Skeletal muscle cell (primary cell): ENCODE measurements at regions not wholly inside any gene's neighbourhood (a gene's known extent, or its start where the extent isn't known, plus 50 kb on each side); places are given as distances from the start of the nearest gene placed in this dataset.

Experiments
- DNase-seq: peaks from one replicate; pipeline ENCODE4 v3.0.0-alpha.2; 2010; ENCODE audit warnings: low read depth
- H3K4me3 ChIP-seq: 2 replicates; pipeline ENCODE4 v1.5.1; 2011; ENCODE audit warnings: low read depth, mild to moderate bottlenecking, control low read depth, low read length, moderate library complexity

DNA sequence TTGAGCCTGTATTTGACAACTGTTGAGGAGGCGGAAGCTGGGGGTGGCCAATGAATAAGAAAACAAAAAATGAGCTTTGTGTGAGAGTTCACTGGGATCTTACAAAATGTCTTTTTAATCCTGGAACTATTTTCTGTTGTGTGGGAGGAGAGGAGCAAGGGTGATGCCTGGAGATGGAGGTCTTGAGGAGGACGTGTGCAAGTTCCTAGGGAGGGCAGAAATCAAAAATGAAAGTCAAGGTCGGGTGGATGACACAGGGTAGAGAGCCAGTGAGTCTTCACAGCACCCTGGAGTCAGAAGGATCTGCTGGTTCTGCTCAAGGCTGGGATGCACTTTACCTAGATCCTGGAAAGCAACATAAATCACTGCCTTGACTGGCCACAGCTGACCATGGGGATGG is 180.3 kb upstream of the PKDCC start:
- DNase-seq: no peak
- no peak overlapping the region for H3K4me3 ChIP-seq

DNA sequence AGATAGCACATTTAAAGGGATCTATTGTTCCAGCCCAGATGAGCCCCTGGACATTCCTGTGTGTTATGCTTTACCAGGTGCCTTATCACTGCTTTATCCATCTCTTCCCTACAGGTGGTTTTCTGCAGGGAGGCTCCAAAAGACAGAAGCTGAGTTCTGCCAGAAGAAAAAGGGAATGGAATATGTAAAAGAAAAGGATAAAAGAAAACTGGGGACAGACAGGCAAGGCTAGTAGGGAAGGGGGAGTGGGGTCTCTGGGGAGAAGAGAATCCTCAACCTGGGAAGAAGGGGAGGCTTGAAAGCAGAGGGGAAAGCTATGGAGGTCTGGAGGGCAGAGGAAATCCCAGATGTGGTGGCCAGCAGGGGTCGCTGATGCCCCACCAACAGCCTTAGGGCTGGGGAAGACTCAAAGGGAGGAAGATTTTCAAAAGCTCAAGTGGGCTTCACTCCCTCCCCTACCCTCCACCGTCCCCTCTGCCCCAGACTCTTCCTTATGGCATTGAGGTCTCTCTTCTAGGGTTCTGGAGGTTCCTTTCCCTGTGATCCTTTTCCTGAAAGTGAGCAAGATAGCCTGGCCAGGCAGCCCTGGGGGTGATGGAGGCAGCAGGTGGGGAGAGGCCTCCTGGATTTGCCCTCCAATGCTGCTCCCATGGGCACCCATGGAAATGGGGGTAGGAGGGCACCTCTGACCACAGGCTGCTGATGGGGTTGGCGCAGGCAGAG is 178.1 kb upstream of the PKDCC start:
- H3K4me3 ChIP-seq: no peak overlapping the region
- no peak for DNase-seq

DNA sequence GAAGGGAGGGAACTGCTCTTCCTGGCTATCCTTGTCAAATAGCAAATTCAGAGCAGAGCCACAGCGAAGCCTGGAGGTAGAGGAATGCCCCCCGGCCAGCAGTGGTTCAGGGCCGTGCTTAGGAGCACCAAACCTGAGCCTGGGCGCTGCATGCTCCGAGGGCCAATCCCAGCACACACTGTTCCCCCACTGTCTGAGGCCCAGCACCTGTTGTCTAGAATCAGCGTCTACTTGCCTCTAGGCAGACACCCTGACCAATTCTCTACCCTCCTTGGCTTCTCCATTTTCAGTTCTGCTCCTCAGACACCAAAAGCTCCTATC is 177.6 kb upstream of the PKDCC start:
- no peak overlapping the region for H3K4me3 ChIP-seq
- no peak for DNase-seq

DNA sequence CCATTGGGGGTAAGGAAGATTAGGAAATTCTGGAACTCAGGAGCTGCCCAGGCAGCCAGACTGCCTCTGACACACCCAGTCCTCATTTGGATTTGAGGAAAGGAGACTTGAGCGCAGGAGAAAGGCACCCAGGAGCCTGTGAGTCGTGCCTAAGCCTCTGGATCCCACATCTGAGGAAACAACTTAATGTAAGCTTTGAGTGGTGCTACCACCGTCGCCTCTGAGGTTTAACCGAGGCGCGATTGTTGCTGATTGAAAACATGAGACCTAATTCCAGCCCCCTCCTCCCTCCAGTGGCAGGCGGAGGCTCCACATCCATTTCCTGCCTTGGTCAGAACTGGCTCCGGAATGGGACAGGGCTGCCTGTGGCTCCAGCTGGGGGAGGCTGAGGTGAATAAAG is 176.7 kb upstream of the PKDCC start:
- no peak overlapping the region for H3K4me3 ChIP-seq
- DNase-seq: no peak

DNA sequence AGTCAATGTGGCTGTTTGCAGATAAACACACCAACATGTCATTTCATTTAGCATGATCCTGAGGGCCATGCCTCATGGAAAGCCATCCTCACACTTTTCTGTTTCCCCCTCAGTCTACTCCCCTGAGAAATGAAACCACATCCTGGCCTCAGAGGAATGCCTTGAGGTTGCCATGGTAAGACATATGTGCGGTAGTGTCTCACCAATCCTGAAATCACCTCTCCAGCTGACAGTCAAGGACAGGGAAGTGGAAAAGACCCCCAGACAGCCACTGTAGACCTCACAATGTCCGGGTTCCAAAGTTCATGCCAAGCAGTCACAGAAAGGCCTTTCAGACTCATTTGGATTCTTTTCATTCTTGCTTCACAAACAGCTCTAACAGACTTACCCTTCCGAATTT is 175.2 kb upstream of the PKDCC start:
- no peak overlapping the region for H3K4me3 ChIP-seq
- DNase-seq: no peak

DNA sequence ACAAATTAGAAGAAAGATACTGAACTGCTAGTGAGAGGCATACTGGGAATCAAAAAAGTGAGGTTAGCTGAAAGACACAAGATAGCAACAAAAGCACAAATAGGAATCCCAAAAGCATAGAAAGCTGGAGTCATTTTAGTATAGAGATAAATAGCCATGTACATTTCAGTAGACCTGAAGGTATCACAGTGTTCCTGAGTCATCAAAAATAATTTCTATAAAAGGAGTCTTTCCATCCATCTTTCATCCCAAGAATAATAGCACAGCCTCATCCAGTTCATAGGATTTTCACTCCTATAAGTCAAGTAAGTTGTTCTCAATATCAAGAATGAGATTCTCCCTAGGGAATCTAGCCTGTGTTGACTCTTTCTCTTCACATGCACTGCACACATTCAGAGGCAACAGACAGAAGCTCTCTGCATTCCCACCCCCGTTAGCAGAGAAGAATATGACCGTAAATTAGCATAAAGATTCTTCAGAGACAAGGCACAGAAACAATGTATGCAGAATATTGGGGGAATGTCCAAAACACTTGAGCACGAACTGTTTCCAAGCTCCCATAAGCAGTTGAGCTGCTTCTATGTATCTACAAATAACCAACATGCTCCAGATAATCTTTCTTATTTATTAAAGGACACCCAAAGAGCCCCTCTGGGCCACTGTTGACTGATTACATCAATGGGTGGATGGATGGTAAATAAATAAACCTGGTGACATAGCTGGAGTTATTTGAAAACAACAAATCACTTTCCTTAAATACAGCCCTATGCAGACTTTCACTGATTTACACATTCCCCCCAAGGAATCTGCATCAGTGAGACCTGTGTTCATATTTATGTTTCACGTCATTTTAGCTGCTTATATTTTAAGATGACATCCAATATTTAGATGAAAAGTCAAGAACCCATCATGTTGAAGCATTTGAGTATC is 174.5 kb upstream of the PKDCC start:
- H3K4me3 ChIP-seq: no peak overlapping the region
- DNase-seq: no peak

DNA sequence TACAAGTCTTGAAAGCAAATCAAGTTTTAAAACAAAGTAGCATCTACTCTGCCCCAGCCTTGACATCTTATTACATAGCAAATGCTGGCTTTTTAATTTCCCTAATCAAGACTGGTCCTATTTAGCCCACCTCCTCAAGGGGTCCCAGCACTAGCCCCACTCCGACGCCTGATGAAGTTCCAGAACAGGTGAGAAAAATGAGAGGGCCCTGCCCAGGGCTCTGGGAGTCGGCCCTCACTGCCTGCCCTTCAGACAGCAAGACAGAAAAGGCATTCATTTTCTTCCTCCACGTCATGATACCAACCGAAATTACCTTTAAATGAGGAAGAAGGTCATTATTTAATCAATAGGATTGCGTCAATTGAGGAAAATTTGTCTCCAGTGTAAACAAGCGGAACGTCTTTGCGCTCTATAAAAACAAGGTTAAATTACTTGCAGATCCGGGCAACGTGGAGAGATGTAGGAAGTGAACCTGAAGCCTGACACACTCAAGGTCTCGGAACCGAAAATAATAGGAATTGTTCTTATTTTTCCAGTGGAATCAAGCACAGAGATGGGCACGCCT is 170.6 kb upstream of the PKDCC start:
- no peak for DNase-seq
- no peak overlapping the region for H3K4me3 ChIP-seq

DNA sequence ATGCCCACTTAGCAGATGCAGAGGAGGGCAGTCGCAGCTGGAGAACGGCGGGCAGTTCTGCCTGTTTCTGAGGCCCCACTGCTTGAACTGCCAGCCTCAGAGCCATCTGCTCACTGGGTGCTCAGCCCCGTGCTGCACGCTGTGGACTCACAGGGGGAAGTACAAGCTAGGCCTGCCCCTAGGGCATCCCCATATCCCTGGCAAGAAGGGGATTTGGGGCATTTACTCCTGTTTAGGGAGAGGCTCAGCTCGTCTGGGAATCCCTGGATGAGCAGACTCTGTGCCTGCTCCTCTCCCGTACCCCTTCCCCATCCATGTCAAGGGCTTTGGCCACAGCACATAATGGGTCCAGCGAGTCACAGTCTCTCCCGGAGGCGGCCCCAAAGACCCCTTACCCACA is 169.8 kb upstream of the PKDCC start:
- DNase-seq: no peak

DNA sequence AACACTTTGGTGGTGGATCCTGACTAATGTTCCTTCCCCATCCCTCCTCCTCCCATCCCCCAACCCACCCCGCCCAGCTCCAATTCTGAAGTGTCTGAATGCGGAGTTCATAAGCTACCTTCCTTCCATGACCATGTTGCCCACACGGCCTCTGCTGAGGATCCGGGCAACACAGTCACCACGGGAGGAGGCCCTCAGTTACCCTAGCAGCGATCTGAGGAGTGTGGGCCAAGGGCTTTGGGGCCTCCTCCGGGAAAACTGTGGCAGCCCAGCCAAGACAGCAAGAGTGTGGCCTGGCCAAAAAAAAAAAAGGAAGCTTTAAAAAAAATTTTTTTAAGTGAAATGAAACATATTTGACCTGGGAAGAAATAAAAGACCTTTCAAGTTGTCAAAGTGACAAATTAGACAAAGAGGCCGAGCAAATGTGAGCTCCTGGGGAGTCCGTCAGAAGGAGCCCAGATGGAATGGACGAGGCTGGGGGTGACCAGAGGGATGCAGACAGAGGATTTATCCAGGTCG is 169.0 kb upstream of the PKDCC start:
- no peak overlapping the region for H3K4me3 ChIP-seq
- no peak for DNase-seq

More for the DNA sequence above, 169.8 kb upstream of the PKDCC start:
- no peak overlapping the region for H3K4me3 ChIP-seq

DNA sequence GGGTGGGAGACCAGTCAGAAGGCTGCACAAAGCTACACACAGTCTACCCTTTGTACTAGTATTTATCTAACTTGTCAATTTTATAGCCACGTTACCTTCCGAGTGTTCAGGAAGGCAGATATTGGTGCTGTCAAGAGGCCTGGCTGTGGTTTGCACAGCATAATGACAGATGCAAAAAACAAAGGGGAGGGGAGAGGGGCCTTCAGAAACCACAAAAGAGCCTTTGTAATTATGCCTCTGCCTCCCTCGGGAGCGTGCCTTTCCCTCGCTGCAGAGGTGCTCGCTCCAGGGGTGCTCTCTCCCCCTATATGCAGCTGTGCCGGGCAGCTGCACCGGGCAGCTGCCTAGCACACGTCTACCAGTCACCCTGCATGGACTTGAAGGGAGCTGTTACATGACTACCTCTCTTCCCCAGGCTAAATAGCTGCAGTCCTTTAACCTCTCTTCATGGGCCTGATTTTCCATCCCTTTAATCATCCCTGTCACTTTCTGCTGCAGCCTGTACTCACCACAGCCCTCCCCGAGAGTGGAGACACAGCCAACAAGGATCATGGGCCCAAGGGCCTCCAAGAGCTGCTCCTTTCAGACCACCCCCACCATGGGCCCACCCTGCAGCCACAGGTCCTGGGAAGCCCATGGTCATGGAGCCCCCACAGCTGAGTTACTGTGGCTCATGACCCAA is 168.4 kb upstream of the PKDCC start:
- peak; percentile 47 for DNase-seq
- no peak overlapping the region for H3K4me3 ChIP-seq

DNA sequence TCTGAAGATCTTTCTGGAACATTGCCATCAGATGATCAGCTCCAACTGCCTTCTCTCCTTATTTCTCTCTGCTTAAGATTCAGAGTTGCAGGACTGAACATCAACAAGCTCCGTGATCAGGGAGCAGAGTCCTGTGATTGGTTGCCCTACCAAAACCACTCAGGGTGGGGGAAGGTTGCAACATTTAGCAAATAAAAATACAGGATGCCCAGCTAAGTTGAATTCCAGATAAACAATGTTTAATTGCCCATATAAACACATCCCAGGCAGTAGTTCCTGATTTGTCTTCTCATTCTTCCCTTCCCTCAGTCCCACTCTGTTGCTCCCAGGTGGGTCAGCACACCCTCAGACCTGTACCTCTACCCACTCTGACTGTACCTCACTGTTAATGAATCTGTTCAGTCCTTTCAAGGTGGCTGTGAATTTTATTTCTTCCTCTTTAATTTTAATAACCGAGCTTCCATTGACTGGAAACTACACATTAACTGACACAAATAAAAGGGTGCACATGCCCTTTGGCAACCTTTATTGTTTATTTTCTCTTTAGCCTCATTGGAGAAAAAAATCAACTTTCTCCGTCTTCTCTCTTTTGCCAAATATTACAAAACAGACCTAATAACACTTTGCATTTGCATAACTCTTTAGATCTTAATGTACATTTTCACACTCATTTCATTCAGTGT is 167.1 kb upstream of the PKDCC start:
- no peak overlapping the region for H3K4me3 ChIP-seq
- no peak for DNase-seq

DNA sequence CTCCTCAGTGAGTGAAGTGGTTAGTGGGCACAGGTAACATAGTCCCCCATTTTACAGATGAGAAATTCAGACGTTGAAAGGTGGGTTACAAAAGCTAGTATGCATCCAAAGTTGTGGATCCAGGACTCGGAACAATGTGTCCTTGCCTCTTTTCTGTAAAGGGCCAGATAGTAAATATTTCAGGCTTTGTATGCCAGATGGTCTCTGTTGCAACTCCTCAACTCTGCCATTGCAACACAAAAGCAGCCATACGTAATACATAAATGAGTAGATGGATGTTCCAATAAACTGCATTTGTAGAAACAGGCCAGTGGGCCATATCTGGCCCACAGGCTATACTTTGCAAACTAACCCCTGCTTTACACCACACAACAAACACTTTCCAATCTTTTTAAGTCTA is 166.6 kb upstream of the PKDCC start:
- no peak for DNase-seq
- no peak overlapping the region for H3K4me3 ChIP-seq

DNA sequence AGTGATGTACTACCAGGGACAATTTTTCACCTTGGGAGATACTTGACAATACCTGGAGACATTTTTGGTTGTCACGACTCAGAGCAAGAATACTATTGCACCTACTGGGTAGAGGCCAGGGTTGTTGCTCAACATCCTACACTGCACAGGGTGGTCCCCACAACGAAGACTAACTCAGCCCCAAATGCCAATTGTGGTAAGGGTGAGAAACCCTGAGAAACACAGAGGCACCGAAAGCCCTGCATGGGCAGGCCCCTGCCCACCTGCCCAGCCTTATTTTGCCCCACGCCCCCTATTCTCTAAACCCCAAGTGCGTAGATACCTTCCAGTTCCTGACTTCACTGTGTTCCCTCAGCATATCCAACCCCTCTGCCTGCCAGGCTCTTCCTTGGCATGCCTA is 163.1 kb upstream of the PKDCC start:
- no peak for DNase-seq
- no peak overlapping the region for H3K4me3 ChIP-seq

DNA sequence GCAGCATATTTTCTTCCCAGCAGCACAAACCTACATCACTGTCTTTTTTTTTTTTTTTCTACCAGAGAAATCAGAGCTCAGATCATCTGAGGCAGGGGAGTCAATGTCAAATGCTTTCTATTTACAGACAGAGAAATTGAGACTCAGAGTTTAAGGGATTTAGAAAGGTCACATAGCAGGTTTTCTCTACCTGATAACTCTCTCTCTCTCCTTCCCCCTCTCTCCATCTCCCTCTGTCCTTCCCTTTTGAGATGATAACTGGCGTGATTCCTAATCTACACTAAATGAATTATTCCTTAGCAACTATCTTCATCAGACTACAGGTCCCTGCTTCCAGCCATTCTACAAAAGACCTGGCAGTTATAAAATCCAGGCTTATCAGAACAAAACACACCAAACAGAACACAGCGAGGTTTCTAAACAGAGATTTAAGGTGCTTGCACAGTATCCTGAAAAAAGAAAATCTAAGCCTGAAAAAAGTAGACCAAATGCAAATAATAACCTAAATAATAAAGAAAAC is 161.6 kb upstream of the PKDCC start:
- DNase-seq: no peak
- no peak overlapping the region for H3K4me3 ChIP-seq

DNA sequence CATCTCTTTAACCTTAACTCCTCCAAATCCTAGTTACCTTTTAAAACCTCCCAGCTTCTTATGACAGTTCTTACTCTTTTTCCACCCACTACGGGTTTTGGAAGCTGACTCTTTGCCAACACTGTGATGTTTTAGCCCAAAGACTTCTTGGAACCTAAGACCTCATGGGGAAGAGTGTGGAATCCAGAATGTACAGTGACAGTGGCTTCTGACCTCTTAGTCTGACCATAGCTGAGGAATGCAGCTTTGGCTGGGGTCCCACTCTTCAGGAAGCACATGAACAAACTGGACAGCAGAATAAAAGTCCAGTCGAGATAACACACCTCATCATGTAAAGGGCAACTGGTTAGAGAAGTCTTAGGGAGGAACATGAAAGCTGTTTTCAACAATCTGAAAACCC is 161.1 kb upstream of the PKDCC start:
- DNase-seq: no peak
- H3K4me3 ChIP-seq: no peak overlapping the region

DNA sequence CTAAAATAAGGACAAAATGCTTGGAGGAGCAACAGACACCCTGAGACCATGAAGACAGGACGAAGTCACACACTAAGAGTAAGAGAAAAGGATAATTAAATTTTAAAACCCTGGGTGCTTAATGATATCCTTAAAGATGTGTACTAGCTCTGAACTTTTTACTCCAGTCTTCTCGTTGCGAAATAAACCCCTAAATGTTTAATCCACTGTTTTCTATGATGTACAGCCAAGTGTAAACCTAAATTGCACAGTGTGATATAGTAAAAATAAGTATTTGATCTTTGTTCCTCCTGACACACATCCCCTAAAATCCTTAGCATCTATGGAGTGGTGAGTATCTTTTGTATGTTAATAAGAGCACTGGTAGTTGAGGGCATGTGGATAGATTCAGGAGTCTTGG is 157.5 kb upstream of the PKDCC start:
- H3K4me3 ChIP-seq: no peak overlapping the region
- DNase-seq: no peak

DNA sequence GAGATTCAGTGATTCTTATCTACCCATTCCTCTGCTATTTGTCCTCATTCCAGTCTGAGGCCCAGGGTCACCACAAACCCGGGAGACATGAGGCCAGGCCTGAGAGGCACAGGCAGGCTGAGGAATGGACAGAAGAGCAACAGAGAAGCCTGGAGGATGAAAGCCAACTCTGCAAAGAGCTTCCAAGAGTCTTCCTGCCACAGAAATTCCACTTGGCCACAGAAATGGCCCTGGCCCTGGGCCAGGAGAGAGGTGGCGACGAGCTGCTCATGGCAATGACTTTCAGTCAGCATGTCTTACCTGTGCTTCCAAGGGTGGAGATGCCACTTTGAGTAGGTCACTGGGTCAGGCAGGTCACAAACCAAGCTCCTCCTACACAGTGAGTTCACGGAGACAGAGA is 155.3 kb upstream of the PKDCC start:
- no peak overlapping the region for H3K4me3 ChIP-seq
- no peak for DNase-seq

DNA sequence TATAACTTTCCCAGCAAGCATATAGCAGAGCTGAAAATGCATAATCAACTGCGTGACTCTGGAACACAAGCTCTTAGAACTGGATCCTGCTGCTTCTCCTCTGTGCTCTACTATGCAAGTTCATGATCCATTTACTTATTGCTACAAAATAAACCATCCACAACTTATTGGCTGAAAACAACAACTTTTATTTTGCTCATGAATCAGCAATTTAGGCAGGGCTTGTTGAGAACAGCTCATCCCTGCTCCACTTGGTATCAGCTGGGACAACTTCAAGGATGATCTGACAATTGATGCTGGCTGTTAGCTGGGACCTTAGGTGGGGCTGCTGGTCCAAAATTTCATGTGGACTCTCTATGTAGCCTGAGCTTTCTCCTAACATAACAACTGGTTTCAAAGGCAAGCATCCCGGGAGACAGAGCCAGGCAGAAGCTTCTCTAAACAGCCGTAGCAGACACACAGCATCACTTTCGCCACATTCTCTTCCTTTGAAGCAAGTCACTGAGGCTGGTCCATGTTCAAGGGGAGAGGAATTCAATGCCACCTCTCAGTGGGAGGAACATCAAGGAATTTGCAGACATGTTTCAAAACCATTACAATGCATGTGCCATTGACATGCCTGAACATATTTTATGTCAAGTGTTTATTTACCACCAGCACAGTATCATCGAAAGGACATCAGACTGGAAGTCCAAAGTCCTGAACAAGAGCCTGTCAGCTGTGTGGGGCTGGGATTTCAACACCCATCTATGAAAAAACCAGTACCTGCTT is 153.1 kb upstream of the PKDCC start:
- no peak for DNase-seq
- H3K4me3 ChIP-seq: no peak overlapping the region

DNA sequence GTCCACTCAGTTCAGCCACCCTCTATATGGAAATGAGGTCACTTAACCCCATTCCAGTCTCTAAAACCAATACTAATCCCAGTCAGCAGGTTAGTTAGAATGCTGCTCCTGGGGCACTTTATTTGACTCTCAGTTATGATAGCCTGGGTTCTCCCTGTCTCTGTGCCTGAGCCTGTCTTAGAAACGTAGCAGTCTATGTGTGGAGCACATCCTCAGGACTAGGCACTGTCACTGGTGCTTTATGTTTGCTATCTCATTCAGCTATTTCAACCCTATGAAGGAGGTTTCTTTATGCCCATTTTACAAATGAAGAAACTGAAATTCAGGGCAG is 152.5 kb upstream of the PKDCC start:
- DNase-seq: no peak
- no peak overlapping the region for H3K4me3 ChIP-seq
